ENCODE measurements at regions not wholly inside any gene's neighbourhood (a gene's known extent, or its start where the extent isn't known, plus 50 kb on each side); places are given as distances from the start of the nearest gene placed in this dataset.

DNA sequence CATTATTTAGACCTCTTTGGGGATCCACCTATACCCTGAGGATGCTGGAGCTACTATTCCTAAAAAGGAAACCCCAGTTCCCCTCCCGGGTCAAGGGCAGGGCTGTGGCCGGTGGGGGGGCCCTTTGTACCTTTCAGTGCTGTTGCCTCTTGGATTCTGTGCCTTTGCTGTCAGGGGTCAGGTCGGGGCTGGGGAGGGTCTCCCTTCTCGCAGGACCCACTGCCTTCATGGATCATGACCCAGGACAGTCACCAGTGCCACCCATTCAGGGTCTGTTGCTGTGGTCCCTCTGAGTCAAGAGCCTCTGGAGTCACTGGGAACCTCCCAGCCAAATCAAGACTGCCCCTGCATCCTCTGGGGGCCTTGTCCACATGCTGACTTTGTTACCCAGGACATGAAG is 78.1 kb upstream of the CCND1 start:
- TF ChIP-seq, protein P1, sequence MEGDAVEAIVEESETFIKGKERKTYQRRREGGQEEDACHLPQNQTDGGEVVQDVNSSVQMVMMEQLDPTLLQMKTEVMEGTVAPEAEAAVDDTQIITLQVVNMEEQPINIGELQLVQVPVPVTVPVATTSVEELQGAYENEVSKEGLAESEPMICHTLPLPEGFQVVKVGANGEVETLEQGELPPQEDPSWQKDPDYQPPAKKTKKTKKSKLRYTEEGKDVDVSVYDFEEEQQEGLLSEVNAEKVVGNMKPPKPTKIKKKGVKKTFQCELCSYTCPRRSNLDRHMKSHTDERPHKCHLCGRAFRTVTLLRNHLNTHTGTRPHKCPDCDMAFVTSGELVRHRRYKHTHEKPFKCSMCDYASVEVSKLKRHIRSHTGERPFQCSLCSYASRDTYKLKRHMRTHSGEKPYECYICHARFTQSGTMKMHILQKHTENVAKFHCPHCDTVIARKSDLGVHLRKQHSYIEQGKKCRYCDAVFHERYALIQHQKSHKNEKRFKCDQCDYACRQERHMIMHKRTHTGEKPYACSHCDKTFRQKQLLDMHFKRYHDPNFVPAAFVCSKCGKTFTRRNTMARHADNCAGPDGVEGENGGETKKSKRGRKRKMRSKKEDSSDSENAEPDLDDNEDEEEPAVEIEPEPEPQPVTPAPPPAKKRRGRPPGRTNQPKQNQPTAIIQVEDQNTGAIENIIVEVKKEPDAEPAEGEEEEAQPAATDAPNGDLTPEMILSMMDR (IDR thresholded peaks at IDR 0.05) = no peak
- TF ChIP-seq POLR2A (IDR thresholded peaks at IDR 0.05) = no peak
